UCSD-AML1 (cell line): ENCODE measurements at regions not wholly inside any gene's neighbourhood (a gene's known extent, or its start where the extent isn't known, plus 50 kb on each side); places are given as distances from the start of the nearest gene placed in this dataset.

Experiments used
- DNase-seq: peaks from one replicate; lab custom pipeline; 2025; ENCODE audit not compliant: unreplicated experiment; lab: John Stamatoyannopoulos, UW

DNA sequence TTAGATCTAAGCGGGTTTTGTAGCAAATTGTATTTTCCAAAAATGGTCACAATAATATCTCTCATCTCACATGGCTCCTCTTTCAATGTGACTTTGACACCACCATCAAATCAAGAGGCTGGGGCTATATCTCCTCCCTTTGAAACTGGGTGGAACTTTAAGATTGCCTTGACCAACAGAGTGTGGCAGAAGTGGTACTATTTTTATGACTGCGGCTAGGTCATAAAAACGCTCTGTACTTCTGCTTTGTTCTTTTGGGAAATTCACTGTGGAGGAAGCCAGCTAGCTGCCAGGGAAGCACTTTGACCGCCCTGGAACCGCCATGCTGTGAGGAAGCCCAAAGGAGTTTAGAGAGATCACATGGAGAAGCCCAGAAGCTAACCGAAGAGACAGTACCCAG is 50.7 kb upstream of the ACOT11 start:
- no peak for DNase-seq

DNA sequence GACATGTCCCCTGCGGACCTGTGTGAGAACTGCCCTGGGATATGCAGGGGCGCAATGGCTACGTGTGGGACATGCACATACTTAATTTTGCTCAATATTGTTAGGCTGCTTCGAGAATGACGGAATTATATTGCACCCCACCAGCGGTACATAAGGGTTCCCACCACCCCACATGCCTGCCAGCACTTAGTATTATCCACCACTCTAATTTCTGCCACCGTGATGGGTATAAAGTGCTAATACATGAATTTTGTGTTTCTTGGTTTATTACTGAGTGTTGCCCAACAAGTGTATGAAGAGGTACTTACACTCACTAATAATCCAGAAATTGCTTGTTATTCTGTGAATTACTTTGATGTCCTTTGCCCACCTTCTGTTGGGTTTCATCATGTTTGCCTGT is 52.1 kb upstream of the ACOT11 start:
- no peak for DNase-seq

DNA sequence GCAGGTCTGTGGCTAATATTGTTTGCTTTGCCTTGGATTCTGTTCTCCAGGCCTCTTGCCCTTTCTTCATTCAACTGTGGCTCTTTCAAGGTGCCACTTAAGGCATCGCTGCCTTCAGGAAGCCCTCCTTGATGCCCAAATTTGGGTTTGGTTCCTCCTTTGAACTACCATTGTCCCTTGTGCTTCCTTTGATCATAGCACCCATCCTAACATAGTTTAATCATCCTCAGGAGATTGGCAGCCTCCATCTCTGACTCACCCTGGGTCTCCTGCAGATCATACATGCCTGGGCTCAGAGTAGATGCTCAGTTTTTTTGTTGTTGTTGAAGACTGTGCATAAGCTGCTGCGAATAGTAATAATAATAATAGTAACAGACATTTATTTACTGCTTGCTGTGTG is 54.4 kb upstream of the ACOT11 start:
- DNase-seq: no peak

DNA sequence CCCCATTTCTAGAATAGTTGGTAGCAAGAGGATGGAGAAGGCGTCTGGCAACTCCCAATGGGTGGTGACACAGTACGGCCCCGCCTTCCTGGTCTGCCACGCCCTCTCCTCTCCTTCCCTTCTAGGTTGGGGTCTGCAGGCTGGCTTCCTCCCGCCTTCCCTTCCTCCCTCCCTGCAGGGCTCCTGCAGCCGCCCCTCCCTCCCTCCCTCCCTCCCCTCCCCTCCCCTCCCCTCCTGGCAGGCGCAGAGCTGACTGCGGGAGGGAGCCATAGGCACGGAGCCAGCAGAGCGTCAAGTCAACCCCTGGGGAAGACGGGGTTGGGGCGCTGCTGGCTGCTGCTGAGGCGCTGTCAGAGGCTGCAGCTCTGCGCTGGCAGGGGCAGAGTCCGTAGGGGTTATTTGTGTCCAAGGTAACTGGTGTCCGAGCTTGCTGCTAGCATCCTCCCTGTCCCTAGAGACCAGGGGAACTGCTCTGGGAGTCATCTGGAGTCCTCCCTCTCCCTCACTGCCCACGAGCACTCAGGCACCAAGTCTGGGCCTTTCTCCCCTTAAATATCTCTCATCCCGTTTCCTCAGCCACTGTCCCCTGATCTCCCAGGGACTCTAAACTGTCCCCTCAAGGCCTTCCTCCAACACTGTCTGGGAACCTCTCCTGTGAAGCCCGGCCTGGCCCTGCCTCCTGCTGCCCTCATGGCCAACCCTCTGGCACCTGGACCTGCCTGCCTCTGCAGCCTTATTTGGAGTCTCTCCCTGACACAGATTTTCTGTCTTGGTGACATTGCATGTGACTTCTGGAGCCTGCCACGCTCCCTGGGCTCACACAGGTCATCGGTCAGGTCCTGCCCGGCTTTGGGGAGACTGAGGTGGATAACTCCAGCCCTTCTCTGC is 57.4 kb upstream of the ACOT11 start:
- DNase-seq: no peak

DNA sequence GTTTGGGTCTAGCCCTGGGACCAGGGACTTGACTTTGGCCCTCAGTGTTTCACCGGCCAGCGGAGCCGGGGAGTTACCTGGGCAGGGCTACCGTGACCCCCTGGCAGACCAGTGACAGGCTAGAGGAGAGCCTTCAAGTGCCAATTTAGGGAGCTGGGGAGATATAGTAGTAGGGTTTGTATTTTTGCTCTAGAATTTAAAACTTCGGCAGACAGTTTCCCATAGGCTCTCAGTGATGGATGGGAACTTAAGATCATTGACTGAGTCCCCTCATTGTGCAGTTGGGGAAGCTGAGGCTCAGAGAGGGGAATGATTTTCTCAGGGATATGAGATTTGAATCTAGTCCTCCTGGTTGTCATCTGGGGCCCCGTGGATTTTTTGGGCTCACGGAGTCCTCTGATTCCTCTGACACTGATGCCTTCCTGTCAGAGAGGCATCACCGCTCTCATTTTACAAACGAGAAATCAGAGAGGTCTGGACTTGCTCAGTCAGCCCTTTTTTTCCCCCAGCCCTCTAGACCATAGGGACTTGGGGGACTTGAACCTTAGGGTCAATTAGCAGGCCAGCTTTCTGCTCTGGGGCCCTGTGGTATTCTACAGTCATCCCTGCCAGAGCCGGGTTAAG is 58.3 kb upstream of the ACOT11 start:
- no peak for DNase-seq

DNA sequence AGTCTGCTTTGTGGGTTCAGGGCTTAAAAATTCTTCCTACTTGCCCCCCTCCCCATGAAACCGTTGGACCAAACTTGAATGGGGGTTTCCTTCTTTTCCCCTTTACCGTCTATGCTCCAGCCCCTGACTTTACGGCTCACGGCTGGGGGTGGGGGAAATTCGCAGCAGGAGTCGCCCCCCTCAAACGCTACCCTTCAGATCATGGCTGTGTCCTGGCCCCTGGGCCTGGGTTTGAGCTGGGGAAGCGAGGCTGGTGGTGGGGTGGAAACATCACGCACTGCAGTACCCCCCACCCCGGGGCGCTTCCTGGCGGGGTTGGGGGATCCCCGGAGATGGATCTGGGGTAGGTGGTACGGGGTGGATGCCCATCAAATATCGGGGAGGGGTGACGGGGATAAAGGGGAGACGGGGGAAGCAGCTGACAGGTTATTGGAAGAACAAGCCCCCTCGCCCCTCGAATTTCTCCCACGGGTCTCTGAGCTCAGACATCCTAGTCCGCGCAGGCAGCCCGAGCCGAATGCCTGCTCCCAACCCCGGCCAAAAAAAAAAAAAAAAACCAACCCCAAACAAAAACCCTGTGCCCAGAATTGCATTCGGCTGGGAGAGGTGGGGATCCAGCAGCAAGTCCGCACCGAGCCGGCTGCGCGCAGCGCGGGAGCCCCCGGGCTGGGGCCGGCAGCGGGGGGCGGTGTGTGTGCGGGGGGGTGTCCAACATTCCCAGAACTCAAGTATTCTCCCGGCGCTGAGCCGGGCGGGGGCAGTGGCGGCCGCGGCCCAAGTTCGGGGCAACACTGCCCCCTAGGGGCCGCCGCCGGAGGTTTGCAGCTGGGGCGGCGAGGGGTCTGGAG is 59.0 kb upstream of the ACOT11 start:
- DNase-seq: peak; percentile 83

DNA sequence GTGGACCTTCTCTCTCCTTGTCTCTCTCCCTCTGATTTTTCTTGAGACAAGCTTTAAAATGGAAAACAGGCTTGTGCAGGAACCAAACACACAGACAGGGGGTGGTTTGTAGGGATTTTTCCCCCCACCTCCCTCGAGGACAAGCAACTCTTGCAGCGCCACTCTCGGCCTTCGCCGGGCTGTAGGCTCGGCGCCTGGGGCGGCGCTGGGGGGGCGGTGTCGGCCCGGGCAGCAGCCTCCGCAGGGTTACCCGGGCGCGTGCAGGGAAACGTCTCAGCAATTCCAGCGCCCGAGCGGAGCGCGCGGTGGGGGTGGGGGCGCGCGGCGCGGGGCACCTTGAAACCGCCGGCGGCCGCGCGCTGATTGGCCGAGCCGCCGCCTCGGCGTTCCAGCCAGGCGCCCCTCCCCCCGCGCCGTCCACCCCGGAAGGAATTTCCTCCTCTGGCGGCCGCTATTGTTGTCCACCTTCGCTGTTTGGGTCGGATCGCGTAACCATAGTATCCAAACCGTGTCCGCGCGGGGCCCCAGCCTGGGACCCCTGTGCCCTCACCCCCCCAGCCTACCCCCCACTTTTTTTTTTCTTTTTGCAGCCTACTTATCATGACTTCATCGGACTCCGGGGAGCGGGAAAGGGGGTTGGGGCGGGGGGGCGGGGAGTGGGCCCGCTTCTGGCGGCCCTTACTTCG is 59.8 kb upstream of the ACOT11 start:
- DNase-seq: peak; percentile 93

DNA sequence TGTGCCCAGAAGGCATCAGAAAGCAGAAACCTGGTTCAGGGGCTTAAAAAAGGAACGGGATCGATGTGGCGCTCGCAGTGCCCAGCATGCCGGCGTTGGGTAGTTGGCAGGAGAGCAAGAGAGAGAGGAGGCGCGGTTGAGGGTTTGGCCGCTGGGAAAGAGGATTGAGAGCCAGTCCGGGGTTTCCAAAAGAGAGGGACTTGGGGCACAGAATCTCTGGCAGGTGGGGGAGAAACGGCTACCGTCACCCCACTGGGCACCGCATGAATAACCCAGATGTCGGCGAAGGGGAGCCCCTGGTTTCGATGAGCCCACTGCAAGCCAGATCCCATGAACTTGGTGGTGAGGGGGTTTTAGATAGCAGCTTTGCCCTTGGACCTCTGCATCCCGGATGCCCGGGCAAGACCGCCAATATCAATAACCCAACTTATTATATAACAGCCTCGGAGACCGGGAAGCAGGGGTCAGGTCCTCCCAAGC is 60.4 kb upstream of the ACOT11 start:
- DNase-seq: no peak

DNA sequence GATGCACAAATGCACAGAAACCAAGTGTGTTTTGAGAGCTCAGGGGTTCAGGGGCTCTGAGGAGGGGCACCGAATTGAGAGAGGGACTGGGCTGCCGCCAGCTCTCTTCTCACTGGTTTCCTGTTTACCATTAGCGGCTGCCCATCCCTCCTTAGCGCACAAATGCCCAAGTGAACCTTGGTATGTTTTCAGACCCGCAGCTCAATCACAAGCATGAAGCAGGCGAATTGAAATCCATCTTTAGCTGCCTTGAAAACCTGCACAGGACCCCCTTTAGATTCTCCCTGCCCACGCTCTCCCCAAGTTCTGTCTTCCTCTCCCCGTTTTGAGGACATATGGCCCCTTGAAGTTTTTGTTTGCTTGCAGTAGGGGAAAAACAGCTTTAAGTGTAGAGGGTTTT is 61.1 kb upstream of the ACOT11 start:
- no peak for DNase-seq

DNA sequence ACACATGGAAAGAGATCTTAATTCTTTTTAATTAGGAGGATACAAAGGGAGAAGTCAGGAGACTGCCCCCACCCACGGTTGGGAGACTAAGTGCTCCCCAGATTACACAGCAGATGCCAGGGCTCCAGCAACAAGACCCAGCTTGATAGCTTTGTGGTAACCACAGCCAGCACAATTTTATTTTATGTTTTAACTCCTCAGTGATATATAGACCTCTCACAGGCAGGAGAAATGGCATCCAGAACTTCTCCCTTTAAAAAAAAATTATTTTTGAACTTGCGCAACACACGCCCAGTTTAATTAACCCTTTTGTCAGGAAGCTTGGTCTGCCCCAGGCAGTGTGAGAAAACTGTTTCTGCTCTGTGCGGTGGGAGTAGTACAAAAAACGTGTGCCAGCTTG is 62.6 kb upstream of the ACOT11 start:
- no peak for DNase-seq

DNA sequence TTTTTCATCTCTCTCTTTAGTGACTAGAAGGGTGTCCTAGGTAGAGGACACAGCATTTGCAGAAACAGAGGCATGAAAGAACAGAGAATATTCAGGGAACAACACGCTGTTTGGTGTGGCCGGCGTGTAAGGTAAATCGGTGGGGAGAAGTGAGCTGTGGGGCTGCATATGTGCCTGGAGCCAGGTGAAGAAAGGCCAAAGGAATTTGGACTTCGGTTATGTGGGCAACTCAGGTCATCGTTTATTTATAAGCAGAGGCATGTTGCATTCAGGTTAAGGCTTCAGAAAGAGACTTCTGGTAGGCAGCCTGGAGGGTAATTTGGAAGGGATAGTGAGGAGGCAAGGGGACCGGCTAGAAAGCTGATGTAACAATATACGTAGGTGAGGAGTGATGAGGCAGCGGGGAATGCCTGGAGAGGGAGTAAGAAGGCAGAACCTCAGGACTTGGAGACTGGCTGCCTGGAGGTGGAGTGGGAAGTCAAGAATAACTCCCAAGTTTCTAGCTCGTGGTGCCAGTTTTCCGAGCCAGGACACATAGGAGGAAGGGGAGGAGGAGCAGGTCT is 64.1 kb upstream of the ACOT11 start:
- DNase-seq: no peak

DNA sequence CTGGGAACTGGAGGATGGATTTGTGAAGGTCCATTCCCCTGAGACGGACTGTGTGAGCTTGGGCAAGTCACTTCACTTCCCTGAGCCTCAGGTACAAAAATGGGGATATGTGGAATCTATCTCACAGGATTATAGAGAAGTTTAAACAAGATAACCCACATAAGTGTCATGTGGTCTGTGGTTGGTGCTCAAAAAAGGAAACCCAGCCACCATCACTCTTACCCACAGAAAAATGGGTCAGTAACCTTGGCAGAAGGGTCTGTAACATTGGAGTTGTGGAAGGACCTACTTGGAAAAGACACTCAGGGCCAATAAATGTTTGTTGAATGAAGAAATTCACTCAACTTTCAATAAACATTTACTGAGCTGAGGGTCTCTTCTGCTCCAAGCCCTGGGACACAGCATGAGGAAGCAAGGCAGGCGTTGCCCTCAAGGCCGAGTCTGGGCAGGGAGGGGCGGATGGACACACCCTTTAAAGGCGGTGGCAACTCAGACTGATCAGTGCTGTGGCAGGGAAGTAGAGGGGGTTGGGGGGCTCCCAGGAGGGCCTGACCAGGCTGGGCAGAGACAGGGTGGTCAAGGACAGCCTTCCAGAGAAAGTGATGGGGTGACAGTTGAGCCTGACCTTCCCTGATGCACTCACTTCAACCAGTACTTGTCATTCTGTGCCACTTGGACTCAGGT is 66.7 kb upstream of the ACOT11 start:
- DNase-seq: no peak

DNA sequence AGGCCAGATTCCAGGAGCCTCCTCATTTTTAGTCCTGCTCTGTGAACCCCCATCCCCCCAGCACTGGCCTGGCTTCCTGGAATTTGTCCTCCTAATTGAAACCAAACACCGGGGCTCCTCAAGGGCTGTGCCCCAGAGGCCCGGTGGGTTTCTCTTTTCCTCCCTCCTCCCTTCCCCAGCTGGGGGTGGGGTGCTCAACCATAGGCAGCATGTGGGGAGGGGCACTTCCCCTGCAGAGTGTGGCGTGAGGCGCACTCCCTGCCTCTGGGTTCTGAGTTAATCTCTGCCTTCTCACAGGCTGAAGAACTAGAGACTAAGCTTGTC is 67.5 kb upstream of the ACOT11 start:
- DNase-seq: peak; percentile 58

DNA sequence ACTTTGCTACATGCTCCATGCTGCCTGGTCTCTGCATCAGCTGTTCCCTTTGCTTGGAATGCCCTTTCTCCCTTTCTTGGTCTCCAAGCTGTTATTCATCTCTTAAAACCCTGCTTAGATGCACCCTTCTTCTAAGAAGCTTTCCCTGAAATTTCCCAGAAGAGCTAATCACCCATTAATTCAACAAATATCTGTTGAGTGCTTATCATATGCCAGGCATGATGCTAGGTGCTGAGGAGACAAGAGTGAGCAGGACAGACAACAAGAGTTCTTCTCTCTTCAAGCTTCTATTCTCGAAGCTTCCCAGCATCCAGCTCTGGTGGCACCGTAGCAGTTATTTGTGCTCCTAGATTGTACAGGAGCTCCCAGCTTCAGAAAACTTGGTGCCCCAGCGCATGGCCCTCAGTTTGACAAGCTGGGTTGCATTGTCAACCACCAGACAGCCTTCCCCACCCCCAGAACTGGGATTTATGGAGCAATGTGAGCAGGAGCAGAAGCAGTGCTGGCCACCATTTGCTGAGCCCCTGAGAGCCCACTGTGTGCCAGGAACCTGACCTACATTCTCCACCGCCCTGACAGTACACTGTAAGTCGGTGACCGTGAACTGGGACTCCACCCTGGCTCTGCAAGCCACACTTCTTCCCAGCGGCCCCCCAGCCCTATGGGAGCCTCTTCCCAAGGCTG is 68.0 kb upstream of the ACOT11 start:
- no peak for DNase-seq

DNA sequence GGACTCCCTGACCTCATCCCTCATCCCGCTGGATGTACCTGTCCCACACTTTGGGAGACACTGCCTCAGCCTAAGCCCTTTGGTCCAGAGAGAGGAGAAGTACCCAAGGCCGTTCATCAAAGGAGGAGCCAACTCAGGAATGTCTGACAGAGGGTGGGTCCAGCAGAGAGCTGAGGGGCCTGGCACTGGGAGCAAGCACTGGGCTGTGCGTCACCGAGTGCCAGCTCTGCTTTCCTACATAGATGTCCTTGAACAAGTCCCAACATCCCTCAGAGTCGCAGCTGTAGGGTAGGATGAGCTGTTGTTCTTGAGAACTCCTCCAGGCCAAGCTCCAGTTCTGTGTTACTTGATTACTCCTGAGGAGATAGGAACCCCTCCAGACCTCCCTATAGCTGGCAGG is 68.8 kb upstream of the ACOT11 start:
- no peak for DNase-seq

DNA sequence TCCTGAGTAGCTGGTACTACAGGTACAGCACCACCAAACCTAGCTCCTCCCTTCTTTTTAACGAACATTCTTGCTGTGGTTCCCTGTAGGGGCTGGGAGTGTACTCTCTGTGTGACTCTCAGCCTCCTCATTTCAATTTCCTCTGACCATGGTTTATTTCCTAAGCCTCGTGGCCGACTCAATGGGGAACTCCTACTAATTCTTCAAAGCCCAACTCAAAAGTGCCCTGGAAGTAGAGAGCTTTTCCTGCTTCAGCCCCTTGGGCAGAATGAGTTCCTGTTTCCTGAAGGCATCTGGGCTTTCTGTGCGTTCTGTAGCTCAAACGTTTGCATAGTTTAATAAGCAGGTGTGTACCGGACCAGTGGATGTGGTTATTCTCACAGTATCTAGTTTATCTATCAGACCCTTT is 70.9 kb upstream of the ACOT11 start:
- DNase-seq: no peak

DNA sequence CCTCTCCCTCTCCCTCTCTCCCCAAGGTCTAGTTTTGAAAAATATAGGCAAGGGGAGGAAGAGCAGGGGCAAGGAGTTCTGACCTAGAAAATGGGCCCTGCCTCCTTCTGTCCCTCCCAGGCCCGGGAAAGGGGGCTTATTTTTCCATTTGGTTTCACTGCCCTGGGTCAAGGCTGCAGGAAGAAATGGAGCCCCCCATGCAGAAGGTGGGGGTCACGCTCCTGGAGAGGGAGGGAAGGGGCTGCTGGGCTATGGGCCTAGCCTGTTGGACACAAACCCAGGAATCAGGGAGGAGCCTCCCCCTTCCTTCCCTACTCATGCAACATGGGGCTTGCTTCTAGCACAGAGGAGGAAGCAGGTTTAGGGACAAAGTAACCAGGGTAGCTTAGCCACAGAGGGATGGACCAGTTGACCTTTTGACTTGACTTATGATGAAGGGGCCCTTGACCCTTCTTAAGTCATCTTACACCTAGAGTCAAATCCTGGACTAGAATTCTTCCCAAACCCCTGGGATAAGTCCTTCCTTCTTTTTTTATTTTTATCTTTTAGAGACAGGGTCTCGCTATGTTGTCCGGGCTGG is 70.4 kb upstream of the SSBP3 start:
- DNase-seq: no peak

DNA sequence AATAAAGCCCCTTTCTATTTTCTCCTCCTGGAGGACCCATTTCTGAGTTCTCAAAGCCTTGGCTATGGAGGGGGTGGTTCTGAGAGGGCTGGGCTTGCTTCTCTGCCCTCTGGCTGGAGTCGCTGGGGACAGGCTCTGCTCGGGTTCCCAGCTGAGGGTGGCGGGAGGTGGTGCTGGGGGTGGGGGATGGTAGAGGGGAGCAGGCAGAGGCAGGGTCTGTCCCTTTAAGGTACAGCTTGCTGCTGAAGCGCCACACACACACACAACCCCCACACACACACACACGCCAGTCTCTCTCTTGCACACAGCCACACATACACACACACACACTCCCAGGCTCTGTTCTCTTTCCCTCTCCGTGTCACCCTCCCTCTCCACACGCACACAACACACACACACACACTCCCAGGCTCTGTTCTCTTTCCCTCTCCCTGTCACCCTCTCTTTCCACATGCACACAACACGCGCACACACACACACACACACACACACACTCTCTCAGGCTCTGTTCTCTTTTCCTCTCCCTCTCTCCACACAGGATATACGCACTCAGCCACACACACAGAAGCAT is 69.8 kb upstream of the SSBP3 start:
- DNase-seq: peak; percentile 62

DNA sequence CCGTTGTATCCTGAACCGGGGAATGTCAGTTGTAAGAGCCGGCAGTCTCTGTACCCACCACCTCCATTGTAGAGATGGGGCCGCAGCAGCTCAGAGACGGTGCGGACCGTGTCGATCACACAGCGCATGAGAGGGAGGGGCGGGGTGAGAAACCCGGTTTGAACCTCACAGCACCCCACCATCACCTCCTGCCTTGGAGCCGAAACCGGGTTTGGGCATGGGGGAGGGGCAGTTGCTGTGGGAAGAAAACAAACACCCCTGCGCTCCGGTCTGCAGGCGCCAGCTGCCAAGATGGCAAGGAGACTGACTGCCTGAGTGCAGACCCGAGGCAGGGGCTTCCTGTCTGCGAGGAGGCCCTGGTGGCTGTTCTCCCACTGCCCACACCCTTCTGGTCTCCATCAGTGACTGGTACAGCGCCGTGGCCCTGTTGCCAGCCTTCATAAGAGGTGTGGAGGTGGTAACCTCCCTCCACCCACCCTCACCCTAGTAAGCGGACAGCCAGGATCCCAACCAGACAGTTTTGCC is 69.2 kb upstream of the SSBP3 start:
- no peak for DNase-seq
